ENCODE measurements at regions not wholly inside any gene's neighbourhood (a gene's known extent, or its start where the extent isn't known, plus 50 kb on each side); places are given as distances from the start of the nearest gene placed in this dataset.
A peak's percentile ranks its signal among the peaks of the same experiment; 100 is the strongest.
"Not testable (repeated sequence)": the region's sequence is repeated elsewhere in the genome, so short reads cannot be mapped to it uniquely, and the experiment has no call there.

- no peaks in the 10 kb centered on the region for H3K9me3 ChIP-seq (ENCODE audit: control insufficient read depth, low read length)
- 85% methylated on average over 11 of the region's 11 CpGs for WGBS
- intact Hi-C loops (cut with DNase I), result no loop called here
- H3K4me3 ChIP-seq (ENCODE audit: low read length), result no peak overlapping the region
- H3K27me3 ChIP-seq (ENCODE audit: control insufficient read depth, insufficient read depth), result no peaks in the 10 kb centered on the region
- H3K27ac ChIP-seq (ENCODE audit: low read length), result no peak overlapping the region
- no peak for DNase-seq
- ATAC-seq, result peak in 1 of 2 donors; percentile 30
- H3K4me1 ChIP-seq (ENCODE audit: control insufficient read depth, insufficient read depth, low read length), result no peaks in the 10 kb centered on the region
Measured at GRCh38 chr10:42883993-42884983, 101.7 kb downstream of the BMS1 start.

GRCh38 chr10:42885491-42886270, 103.1 kb downstream of the BMS1 start:
- Histone ChIP-seq H3K4me3 (ENCODE audit: low read length) (no peak overlapping the region), H3K4me1 (ENCODE audit: control insufficient read depth, insufficient read depth, low read length) (no peaks in the 10 kb centered on the region), H3K27me3 (ENCODE audit: control insufficient read depth, insufficient read depth) (no peaks in the 10 kb centered on the region), H3K27ac (ENCODE audit: low read length) (no peak overlapping the region), H3K9me3 (ENCODE audit: control insufficient read depth, low read length) (no peaks in the 10 kb centered on the region)
- intact Hi-C loops (cut with DNase I), result no loop called here
- ATAC-seq (peak in 1 of 2 donors; percentile 19), DNase-seq (no peak)
- WGBS, result 80% methylated on average over 8 of the region's 8 CpGs

GRCh38 chr10:42887734-42888503, 105.3 kb downstream of the BMS1 start:
- WGBS, result 70% methylated on average over 1 of the region's 1 CpG
- ATAC-seq, result no peak
- no peaks in the 10 kb centered on the region for H3K4me1 ChIP-seq (ENCODE audit: control insufficient read depth, insufficient read depth, low read length)

GRCh38 chr10:42888504-42889095, 106.0 kb downstream of the BMS1 start:
- intact Hi-C loops (cut with DNase I), result no loop called here
- Histone ChIP-seq H3K27me3 (ENCODE audit: control insufficient read depth, insufficient read depth) (peaks cover 3% of the 10 kb centered on the region), H3K4me1 (ENCODE audit: control insufficient read depth, insufficient read depth, low read length) (no peaks in the 10 kb centered on the region), H3K4me3 (ENCODE audit: low read length) (no peak overlapping the region), H3K9me3 (ENCODE audit: control insufficient read depth, low read length) (no peaks in the 10 kb centered on the region), H3K27ac (ENCODE audit: low read length) (no peak overlapping the region)
- DNase-seq, result no peak
- 43% methylated on average over 4 of the region's 4 CpGs for WGBS
- no peak for ATAC-seq

More at GRCh38 chr10:42887734-42888503, 105.3 kb downstream of the BMS1 start:
- no peak for DNase-seq
- Histone ChIP-seq H3K9me3 (ENCODE audit: control insufficient read depth, low read length) (no peaks in the 10 kb centered on the region), H3K27me3 (ENCODE audit: control insufficient read depth, insufficient read depth) (peaks cover 1% of the 10 kb centered on the region), H3K27ac (ENCODE audit: low read length) (no peak overlapping the region), H3K4me3 (ENCODE audit: low read length) (no peak overlapping the region)
- intact Hi-C loops (cut with DNase I), result no loop called here

GRCh38 chr10:42896735-42897134, 114.1 kb downstream of the BMS1 start:
- DNase-seq (no peak), ATAC-seq (no peak)
- Histone ChIP-seq H3K27ac (ENCODE audit: low read length) (no peak overlapping the region), H3K4me3 (ENCODE audit: low read length) (no peak overlapping the region), H3K9me3 (ENCODE audit: control insufficient read depth, low read length) (no peaks in the 10 kb centered on the region), H3K4me1 (ENCODE audit: control insufficient read depth, insufficient read depth, low read length) (no peaks in the 10 kb centered on the region), H3K27me3 (ENCODE audit: control insufficient read depth, insufficient read depth) (peaks cover 3% of the 10 kb centered on the region)
- intact Hi-C loops (cut with DNase I), result no loop called here
- 58% methylated on average over 7 of the region's 7 CpGs for WGBS

- H3K27me3 ChIP-seq (ENCODE audit: control insufficient read depth, insufficient read depth), result no peaks in the 10 kb centered on the region
- DNase-seq (no peak), ATAC-seq (no peak)
- H3K4me1 ChIP-seq (ENCODE audit: control insufficient read depth, insufficient read depth, low read length), result no peaks in the 10 kb centered on the region
- no peak overlapping the region for H3K4me3 ChIP-seq (ENCODE audit: low read length)
- 13% methylated on average over 83 of the region's 83 CpGs for WGBS
- intact Hi-C loops (cut with DNase I), result no loop called here
- H3K9me3 ChIP-seq (ENCODE audit: control insufficient read depth, low read length), result peaks cover 3% of the 10 kb centered on the region
- H3K27ac ChIP-seq (ENCODE audit: low read length), result no peak overlapping the region
Measured at GRCh38 chr10:42898037-42898960, 115.7 kb downstream of the BMS1 start.

GRCh38 chr10:42899036-42899435, 116.4 kb downstream of the BMS1 start:
- ATAC-seq (no peak), DNase-seq (no peak)
- Histone ChIP-seq H3K27ac (ENCODE audit: low read length) (no peak overlapping the region), H3K9me3 (ENCODE audit: control insufficient read depth, low read length) (peaks cover 5% of the 10 kb centered on the region), H3K27me3 (ENCODE audit: control insufficient read depth, insufficient read depth) (no peaks in the 10 kb centered on the region), H3K4me3 (ENCODE audit: low read length) (no peak overlapping the region), H3K4me1 (ENCODE audit: control insufficient read depth, insufficient read depth, low read length) (no peaks in the 10 kb centered on the region)
- intact Hi-C loops (cut with DNase I), result no loop called here
- 90% methylated on average over 17 of the region's 17 CpGs for WGBS

- DNase-seq; H3K27me3 ChIP-seq (ENCODE audit: control insufficient read depth, insufficient read depth); ATAC-seq; H3K4me1 ChIP-seq (ENCODE audit: control insufficient read depth, insufficient read depth, low read length); H3K9me3 ChIP-seq (ENCODE audit: control insufficient read depth, low read length); H3K27ac ChIP-seq (ENCODE audit: low read length); intact Hi-C loops (cut with DNase I); H3K4me3 ChIP-seq (ENCODE audit: low read length): not testable (repeated sequence)
- WGBS, result 91% methylated on average over 24 of the region's 24 CpGs
Measured at GRCh38 chr10:42900346-42900745, 117.8 kb downstream of the BMS1 start.

- peaks cover 4% of the 10 kb centered on the region for H3K9me3 ChIP-seq (ENCODE audit: control insufficient read depth, low read length)
- no peaks in the 10 kb centered on the region for H3K27me3 ChIP-seq (ENCODE audit: control insufficient read depth, insufficient read depth)
- no peaks in the 10 kb centered on the region for H3K4me1 ChIP-seq (ENCODE audit: control insufficient read depth, insufficient read depth, low read length)
- no peak overlapping the region for H3K27ac ChIP-seq (ENCODE audit: low read length)
- intact Hi-C loops (cut with DNase I), result no loop called here
- no peak overlapping the region for H3K4me3 ChIP-seq (ENCODE audit: low read length)
- DNase-seq (no peak), ATAC-seq (no peak)
- WGBS, result 78% methylated on average over 2 of the region's 2 CpGs
Measured at GRCh38 chr10:42911359-42911758, 128.8 kb downstream of the BMS1 start.

GRCh38 chr10:42916974-42917373, 134.4 kb downstream of the BMS1 start:
- Histone ChIP-seq H3K9me3 (ENCODE audit: control insufficient read depth, low read length) (peaks cover 4% of the 10 kb centered on the region), H3K4me3 (ENCODE audit: low read length) (no peak overlapping the region), H3K27me3 (ENCODE audit: control insufficient read depth, insufficient read depth) (no peaks in the 10 kb centered on the region), H3K4me1 (ENCODE audit: control insufficient read depth, insufficient read depth, low read length) (no peaks in the 10 kb centered on the region), H3K27ac (ENCODE audit: low read length) (no peak overlapping the region)
- ATAC-seq (no peak), DNase-seq (no peak)
- intact Hi-C loops (cut with DNase I), result no loop called here

Measured in right cardiac atrium (tissue), 5 donors.